T follicular helper cell (primary cell): ENCODE measurements at regions not wholly inside any gene's neighbourhood (a gene's known extent, or its start where the extent isn't known, plus 50 kb on each side); places are given as distances from the start of the nearest gene placed in this dataset.

Experiments used
- DNase-seq: peaks from one replicate; pipeline ENCODE4 v3.0.0-alpha.2; 2020; ENCODE audit warnings: low read depth

DNA sequence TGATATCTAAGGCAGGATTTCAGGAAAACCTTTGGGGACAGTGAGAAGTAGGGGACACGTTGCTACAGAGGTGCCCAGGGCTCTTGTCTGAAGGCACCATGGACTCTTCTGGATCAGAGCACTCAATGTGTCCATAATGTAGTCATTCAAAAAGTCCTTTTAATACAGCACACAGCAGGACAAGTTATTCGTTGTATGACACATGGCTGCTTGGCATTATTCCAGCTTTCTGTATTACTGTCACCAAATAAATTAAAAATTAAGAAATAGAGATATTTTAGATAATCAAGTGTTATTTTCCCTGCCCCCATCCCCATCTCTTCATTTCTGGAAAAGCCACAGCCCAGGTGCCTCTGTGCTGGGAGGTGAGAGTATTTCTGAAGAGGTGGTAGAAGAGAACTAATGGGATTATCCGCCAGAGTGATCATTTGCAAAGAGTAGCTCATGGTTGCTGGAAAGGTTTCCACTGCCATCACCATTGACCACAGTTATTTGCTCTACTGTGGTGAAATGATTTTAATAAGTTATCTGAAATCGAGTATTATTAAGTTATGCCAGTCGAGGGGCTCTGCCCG is 83.0 kb downstream of the CXCL12 start:
- DNase-seq: no peak

DNA sequence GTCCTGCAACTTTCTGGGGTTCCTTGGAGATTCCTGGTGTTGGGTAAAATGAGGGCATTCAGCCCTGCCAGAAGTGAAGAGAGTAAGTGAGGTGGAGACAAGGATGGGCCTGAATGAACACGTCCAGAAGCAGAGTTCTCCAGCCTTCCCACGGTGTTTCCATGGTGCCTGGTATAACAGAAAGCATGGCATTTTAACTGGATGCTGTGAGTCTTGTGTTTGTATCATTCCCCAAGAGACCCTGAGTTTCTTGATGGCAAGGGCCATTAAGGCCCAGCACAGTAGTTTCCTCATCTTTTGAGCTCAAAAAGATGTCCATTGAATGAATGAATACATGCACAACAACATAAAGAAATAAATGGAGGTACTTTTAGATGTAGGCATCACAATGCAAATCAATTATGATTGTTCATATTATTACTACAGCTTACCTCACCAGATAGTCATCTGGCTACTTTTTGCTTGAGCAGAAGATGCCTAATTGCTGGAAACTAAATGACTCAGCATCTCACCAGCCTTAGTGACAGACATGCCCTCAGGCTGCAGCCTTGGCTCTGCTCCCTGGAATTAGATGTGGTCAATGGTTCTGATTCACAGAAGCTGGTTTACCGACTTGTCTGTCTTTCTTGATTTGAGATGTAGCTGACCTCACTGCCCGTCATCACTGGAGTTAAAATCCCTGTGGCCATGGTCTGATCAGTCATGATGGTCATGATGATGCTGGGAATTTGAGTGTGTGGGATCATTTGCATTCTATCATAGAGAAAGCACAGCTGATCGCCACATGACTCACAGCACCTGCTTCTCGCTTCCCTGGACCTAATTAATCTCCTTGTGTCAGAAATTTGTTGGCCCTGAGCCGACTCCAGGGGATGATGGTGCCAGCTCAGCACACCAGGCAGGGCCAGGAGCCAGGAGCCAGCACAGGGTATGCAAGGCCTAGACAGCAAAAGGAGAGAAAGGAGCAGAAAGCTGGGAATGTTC is 83.9 kb downstream of the CXCL12 start:
- DNase-seq: no peak

DNA sequence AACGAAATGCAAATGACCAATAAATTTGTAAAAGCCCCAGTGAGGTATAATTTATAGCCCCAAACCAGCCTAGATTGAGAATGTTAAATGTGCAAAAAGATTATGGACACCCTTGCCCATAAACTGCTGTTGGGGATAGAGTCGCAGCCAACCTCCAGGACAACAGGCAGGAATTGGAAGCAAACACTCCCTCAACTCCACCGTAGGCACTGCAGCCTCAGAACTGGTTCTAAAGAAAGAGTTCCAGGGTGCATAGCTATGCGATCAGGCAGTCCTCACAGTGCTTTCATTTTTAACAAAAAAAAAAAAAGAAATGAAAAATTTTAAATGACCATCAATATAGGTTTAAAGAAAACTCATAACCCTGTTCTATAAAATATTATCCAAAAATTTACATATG is 86.2 kb downstream of the CXCL12 start:
- DNase-seq: no peak

DNA sequence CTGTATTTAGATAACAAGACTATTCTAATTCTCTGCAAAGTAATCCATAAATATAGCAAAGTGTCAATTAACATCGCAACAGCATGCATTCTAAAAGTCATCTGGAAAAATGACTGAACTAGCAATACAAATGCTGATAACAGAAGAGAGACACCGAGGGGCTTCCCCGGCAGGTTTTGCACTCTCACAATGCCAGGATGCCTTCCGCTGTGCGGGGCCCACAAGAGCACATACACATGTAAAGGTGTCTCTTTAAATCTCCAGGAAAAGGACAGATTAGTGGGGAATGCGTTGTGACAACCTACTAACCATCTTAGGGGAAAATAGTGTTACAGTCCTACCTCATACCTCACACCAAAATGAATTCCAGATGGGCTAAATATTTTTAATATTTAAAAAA is 86.9 kb downstream of the CXCL12 start:
- DNase-seq: no peak

DNA sequence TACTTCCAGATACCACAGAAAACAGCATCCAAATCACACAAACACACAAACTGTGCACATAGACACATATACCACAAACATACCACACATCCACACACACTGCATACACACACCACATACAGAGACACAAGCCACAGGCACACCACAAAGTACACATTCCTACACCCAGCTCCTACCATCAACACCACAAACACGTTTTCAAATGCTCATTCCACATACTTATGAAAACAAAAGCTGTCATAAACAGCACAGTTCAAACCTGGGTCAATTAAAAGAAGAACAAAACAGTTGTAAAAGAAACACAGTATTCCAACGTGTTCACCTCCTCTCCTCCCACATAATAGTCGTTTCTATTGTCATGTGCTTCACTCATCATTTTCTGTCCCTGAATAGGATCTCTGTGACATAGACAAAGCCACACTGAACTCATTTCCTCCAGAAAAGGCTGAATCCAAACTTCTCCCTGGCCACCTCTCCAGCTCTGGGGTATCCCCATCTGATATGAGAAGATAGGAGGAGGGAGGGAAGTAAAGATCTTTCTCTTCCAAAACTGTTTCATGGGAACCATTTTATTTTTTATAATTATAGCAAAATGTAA is 89.2 kb downstream of the CXCL12 start:
- no peak for DNase-seq

DNA sequence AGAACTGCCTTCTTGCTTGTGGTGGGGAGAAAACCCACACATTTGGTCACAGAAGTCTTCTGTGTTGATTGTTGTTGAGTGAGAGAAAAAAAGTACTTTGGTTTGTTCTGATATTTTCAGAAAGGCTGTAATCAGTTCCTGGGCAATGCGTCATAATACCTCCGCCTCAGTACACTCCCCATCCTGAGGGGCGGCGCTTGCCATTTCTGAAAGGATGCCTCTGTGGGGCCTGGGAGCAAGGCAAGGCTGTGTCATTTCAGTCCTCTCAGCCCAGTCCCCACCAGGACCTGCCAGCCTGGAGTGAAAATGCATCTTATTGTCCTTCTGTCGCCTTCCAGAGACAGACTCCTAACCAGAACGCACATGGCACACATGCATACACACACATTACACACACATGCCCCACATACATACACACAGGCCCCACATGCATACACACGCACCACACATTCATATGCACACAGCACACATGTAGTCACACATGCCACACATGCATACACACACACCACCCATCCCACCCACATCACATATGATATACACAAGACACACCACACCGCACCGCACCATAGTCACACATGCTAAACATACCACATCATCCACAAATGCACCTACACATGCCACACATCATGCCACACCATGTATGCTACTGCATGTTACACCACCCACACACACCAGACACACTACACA is 90.0 kb downstream of the CXCL12 start:
- DNase-seq: no peak

DNA sequence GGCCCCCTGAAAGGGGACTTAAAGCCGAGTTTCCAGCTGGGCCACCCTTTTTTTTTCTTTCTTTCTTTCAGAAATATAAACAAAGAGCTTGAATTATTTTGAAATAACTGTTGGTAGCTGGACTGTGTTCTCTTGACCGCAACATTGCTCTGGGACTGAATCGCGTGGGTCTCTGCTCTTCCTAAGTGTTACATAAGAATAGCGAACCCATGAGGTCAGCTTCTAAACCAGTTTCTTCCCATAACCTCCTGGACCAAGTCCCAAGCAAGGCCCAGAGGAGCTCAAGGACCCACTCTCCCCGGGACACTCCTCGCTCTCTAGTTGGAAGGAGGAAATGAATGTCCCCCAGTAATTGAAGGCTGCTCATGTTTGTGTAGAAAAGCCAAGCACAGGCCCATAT is 91.1 kb downstream of the CXCL12 start:
- no peak for DNase-seq

DNA sequence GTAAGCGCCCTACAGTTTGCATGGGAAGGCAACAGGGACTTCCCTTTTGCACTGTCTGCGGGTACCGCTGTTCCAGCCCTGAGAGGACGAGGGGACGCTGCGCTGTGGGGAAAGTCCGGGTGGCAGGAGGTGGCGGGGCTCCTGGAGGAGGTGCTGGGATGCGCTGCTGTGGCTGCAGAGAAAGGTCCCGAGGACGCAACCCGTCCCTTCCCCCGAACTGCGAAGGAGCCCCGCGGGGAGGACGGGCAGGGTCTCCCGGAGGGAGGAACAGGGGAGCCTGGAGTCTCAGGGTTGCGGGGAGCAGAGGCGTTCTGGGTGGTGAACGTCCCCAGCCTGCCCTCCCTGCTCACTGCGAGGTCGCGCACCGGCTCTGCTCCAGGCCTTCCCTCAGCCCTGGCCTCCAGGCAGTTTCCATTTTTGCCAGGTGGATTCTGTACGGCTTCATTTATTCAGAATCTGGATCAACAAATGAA is 91.6 kb downstream of the CXCL12 start:
- DNase-seq: no peak

DNA sequence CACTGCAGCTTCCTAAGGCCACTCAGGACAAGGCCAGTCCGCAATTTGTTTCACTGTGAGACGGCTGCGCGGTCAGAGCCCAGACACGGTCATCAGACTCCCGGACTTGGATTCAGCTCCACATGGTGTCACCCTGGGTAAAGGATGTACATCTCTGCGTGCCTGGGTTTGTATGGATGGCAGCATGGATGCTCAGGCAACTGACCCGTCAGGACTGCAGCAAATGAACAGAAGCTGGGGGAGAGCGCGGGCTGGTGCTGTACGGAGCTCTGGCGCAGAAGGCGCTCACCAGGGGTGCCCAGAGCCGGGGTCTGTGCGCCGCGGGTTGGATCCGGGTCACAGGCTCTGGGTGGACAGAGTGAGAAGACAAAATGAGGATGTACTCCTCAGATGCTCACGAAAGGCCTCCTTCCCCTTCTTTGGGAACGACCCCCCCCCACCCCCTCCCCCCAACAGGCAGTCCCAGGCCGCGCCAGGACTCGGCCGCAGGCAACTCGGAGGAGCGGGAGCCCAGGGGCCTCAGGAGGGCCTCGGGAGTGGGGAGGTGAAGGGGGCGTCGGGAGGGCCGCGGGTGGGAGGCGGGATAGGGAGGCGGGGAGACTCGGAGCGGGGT is 92.4 kb downstream of the CXCL12 start:
- DNase-seq: no peak

DNA sequence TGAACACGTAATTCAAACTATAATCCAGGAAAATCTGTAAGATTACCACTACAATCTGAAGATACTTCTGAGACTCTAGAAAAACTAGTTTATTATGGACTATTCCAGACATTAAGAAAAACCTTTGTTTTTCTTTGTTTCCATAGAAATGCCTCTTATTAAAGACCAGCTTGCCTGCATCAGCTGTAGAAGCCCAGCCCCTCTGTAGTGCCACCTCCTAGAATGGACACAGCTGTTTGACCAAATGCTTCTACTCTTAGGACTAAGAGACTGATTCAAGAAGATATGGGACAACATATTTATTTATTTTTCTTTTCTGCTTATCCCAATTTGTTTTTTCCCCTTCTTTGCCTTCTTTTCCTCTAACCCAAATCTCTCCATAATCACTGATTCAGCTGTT is 93.8 kb downstream of the CXCL12 start:
- DNase-seq: no peak

DNA sequence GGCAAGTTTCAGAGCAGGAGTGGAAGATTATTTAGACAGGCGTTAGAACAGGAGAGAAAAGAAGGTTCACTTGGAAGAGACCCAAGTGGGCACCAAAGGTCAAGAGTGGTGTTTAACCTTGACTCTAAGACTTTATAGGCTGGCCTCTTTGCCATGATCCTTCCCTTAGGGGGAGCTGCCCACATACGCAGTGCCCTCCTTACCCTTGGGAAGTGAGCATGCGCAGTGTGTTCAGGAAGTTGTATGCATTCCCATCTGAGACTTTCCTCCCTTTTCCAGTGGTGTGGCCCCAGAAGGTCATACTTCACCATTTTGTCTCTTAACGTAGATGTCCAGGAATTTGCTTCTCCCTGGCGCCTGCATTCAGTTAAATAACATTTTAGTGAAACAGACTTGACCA is 95.8 kb downstream of the CXCL12 start:
- no peak for DNase-seq

DNA sequence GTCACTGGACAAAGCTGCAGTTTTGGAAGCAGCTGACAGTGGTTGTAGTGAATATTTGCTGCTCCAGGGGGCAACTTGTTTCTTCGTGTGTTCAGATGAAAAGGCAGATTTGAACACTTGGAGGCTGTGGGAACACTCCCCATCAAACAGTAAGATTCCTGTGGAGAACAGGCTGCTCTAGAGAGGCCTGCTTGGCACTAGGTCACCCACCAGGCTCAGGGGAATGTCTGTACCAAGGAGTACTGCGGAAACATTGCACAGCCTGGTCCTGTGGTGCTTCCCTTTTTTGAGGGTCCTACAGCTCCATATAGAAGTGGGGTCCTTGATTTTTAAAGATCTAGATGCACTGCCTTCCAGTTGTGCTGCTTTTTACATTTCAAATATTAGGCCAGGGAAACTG is 97.5 kb downstream of the CXCL12 start:
- no peak for DNase-seq

DNA sequence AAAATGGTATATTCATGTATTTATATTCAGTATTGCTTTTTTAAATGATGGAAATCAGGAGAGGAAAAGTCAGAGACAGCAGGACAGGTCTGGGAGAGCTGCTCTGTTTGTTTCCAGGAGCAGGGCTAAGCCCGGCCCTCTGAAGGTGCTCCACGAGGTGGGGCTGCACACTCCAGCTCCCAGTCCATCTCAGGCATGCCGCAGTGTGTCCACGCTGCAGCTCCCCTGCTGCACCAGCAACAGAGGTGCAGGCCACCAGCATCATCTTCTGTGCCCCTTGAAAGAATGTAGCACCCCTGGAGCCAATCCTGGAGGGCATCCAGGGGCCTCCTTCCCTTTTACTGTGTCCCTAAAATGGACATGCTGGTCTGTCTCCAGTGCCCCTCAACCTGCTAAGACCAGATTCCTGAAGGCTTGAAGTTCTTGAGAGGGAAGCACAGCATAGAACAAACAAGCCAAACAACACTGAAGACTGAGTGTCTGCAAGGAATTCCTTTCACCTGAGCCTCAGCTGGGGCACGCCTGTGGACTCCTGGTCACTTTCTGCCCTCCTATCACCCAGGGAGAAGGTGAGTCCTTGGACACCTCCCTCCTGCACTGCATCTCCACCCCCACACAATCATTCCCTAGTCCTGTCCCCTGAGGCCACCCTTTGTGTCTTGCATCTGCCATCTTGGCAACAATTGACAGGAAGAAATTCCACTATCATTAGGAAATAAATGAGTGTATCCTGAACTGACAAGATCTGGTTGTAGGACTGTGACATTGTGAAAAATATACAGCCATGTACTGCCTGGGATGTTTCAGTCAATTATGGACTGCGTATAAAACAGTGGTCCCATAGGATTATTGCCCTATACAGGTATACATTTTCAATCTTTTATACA is 100.5 kb downstream of the CXCL12 start:
- no peak for DNase-seq

DNA sequence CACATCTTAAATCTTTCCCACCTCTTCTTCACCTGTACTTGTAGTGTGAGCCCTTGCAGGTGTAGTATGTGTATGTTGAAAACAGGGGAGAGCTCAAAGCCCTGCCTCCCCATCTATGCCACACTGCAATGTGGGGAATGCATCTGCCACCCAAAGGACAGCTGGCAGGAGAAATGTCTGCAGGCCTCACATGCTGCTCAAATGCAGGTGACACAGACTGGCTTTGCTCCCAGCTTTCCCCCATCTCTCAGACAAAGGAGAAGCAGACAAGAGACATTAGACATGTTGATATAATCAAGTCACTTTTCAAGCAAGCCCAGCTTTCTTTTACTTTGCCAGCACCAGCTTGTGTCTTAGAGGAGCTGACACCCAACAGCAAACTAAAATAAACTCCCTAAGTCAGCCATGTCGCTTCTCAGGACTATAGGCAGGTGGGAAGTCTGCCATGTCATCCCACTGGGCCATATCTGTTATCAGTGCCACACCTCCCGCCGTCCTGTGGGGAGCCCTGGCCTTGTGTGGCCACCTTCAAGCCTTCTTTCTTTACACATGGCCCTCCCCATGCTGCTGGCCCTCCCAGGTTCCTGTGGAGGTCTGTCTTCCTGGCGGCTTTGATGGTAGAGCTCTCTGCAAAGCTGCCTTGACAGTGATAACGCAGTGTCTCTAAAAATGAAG is 102.1 kb downstream of the CXCL12 start:
- DNase-seq: no peak

DNA sequence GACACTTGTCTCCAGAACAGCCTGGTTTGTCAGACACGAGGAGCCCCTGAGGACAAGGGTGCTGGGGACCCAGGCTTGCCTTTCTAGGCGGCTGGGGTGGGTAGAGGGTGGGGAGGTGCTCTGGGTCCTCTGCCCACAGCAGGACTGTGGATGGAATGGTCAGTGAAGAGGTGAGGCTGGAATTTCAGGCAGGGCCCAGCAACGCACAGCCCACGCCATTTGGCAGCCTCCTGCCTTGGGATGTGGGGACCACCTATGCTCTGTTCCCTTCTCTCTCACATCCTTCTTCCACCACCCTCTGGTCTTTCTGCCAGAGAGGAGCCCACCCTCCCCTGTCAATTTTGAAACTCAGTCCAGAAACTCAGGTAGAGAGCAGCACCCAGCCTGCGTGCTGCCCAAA is 103.2 kb downstream of the CXCL12 start:
- DNase-seq: no peak

DNA sequence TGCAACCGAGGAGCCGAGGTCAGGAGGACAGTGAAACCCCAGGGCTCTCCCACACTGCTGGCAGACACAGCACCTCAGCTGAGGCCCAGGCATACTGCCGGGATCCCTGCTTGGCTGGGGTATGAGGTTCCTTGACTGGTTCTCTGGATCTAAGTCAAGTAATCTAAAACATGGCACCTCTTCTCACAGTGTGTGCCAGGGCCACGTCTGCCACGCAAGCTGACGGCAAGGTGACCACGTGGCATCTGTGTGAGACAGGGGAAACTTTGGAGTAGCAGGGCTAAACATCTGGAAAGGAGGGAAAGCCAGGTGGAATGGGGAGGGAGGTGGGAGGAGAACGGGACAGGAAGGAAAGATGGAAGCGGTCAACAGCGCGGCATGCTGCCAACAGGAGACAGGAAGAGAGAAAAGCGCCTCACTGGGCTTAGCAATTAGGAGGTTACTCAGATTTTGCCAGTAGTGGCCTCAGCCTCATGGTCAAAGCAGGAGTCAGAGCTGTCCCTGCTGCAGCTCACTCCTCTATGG is 103.7 kb downstream of the CXCL12 start:
- DNase-seq: no peak

DNA sequence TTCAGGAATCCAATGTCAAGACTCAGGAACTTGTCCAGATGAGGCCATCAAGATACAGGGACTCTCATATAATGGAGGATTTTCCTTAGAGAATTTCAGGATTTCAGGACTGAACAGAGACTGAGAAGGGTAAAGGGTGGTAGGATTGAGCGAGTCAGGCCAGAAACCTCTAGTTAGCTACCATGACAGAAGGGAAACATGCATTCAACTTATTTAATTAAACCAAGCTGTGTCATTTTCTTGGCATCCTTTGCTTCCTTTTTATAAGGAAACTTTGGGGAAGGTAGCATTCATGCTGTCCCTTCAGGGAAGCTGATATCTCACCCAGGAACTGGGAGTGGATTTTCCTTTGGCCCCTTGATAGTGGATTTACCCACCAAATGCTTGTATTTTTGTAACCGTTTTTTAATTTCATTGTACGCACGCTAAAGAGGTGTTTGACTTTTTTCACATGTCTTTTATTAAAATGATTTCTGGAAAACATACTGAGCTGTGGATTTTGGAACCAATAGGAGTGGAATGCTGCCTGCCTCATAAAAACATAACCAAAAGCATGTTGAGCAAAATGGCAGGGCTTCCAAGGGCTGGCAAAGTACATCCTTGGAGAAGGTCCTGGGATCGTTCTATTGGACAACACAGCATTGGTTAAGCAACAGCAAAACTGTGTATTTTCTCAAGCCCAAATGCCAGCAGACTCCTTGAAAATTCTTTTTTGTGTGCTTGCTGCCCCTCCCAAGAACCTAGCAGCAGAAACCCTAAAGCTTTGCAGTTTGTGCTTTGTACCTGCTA is 104.5 kb downstream of the CXCL12 start:
- no peak for DNase-seq

DNA sequence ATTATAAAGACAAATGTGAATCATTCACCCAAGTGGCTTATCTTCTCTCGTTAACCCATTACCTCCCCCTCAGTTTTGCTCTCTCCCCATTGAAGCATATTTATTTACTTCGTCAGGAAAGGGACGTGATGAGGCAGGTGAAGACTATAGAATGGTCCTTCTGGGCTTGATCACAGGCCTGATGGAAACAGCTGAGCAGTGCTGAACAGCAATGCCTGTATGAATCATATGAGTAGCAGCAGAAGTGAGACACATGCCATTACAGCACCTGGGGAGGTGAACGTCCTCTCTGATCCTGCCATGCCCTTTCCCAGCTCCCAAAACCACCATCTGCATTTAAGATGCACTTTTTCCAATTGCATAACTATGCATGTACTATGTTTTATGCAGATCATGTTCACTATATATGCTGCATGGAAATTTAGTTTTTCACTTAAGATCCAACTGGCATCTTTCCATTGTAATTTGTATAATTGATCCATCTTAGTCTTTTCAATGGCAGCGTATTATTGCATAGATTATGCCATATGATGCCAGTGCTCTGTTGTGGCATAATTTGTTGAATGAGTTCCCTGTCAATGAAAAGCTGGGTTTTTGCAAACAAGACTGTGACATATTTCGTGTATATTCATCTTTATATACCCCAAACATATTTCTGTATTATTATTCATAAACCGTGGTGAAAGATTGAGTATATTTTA is 105.3 kb downstream of the CXCL12 start:
- no peak for DNase-seq
